GM12892 (cell line): ENCODE measurements at regions not wholly inside any gene's neighbourhood (a gene's known extent, or its start where the extent isn't known, plus 50 kb on each side); places are given as distances from the start of the nearest gene placed in this dataset.

ENCODE experiments used
- POLR2A ChIP-seq: IDR thresholded peaks from 2 replicates; pipeline ENCODE4 v1.6.1; 2011; ENCODE audit warnings: low read depth, low read length, control low read depth
- POLR2AphosphoS5 ChIP-seq: IDR thresholded peaks from 2 replicates; pipeline ENCODE4 v1.6.1; 2011; ENCODE audit warnings: low read depth, low read length, control low read depth
- TAF1 ChIP-seq: IDR thresholded peaks from 2 replicates; pipeline ENCODE4 v1.6.1; 2011; ENCODE audit warnings: low read depth, mild to moderate bottlenecking, control low read depth, low read length, borderline replicate concordance

DNA sequence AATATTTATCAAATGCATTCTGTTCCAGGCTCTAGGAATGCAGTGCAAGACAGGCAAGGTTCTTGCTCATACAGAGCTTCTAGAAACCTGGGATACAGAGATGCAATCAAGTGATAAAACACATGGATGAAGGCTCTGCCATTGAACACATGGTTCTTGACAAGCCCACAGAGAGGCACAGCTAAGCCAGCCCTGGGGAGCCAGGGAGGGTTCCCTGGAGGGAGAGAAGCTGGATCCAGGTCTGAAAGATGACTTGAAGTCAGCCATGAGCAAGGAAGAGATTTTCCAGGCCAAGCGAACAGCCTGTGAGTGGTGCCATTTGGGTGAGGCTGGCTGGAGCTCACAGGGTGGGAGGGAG, 66.2 kb downstream of the IRF2BPL start:
- TF ChIP-seq TAF1: no peak
- no peak; the same call in 1 of the 2 replicates for TF ChIP-seq POLR2A
- no peak for TF ChIP-seq POLR2AphosphoS5
